Karpas-422 (cell line): ENCODE measurements at regions not wholly inside any gene's neighbourhood (a gene's known extent, or its start where the extent isn't known, plus 50 kb on each side); places are given as distances from the start of the nearest gene placed in this dataset.

Source experiments
- DNase-seq: peaks from one replicate; pipeline ENCODE4 v3.0.0-alpha.2; 2015
- H2AFZ ChIP-seq: fragments of 200-600 bp; sonication (generic); 2 replicates; pipeline ENCODE4 v1.6.1; 2014; ENCODE audit warnings: antibody characterized with exemption, low read length, mixed read lengths
- H3K27ac ChIP-seq: fragments of 200-600 bp; sonication (generic); 2 replicates; pipeline ENCODE4 v1.5.1; 2014; ENCODE audit warnings: mild to moderate bottlenecking, low read length, moderate library complexity
- H3K27me3 ChIP-seq: fragments of 200-600 bp; sonication (generic); 2 replicates; pipeline ENCODE4 v1.6.1; 2014; ENCODE audit warnings: low read length, mixed read lengths
- H3K36me3 ChIP-seq: fragments of 200-600 bp; sonication (generic); 2 replicates; pipeline ENCODE4 v1.6.1; 2014; ENCODE audit warnings: low read length, mixed read lengths; ENCODE audit not compliant: insufficient read depth
- H3K4me1 ChIP-seq: fragments of 200-600 bp; sonication (generic); 2 replicates; pipeline ENCODE4 v1.6.1; 2014; ENCODE audit warnings: mild to moderate bottlenecking, low read length, mixed read lengths
- H3K4me2 ChIP-seq: fragments of 200-600 bp; sonication (generic); 2 replicates; pipeline ENCODE4 v1.6.1; 2014; ENCODE audit warnings: low read length, low read depth, mild to moderate bottlenecking; ENCODE audit not compliant: poor library complexity, severe bottlenecking
- H3K4me3 ChIP-seq: fragments of 200-600 bp; sonication (generic); 2 replicates; pipeline ENCODE4 v1.5.1; 2014; ENCODE audit warnings: mild to moderate bottlenecking, antibody characterized with exemption, low read length, mixed read lengths
- H3K79me2 ChIP-seq: fragments of 200-600 bp; sonication (generic); 2 replicates; pipeline ENCODE4 v1.6.1; 2014; ENCODE audit warnings: mild to moderate bottlenecking, low read length, mixed read lengths
- H3K9ac ChIP-seq: fragments of 200-600 bp; sonication (generic); 2 replicates; pipeline ENCODE4 v1.6.0; 2014; ENCODE audit warnings: low read length
- H3K9me2 ChIP-seq: fragments of 200-600 bp; sonication (generic), shearing (Covaris generic); replicated peaks from 2 replicates; pipeline ENCODE4 v1.6.0; 2014; ENCODE audit warnings: mild to moderate bottlenecking, low read length, moderate library complexity; ENCODE audit not compliant: insufficient read depth
- H3K9me3 ChIP-seq: fragments of 300-700, 200-600 bp; sonication (generic); 2 replicates; pipeline ENCODE4 v1.6.1; 2014; ENCODE audit warnings: low read length, mixed read lengths
- H4K20me1 ChIP-seq: fragments of 200-600 bp; sonication (generic); 2 replicates; pipeline ENCODE4 v1.6.1; 2014; ENCODE audit warnings: mild to moderate bottlenecking, antibody characterized with exemption, low read length, low read depth; ENCODE audit not compliant: insufficient read depth

DNA sequence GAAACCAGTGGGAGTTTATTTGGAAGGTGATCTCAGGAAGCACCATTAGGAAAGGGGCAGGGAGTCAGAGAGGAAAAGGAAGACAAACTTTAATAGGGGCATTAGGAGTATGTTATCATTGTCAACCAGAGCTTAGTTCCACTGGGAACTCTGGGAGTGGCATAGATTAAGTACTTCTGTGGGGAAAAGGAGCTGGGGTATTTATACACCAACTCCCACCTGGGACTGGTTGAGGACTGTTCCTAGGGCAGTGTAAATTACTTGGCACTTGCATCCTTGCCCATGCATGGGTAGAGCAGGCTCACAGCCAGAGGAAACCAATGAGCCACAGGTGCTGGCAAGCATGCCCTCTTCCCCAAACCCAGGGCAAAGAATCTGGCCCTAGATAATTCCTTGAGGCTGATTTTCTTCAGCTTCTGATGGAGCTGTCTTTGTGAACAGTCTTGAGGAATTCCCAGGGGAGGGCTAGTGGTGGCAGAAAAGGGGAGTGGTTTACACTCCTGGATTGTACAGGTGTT lies 541.2 kb downstream of the MIAT start:
- Histone ChIP-seq H3K9ac (no peak overlapping the region), H3K79me2 (no peaks in the 10 kb centered on the region), H3K27ac (no peak overlapping the region), H3K36me3 (no peaks in the 10 kb centered on the region), H3K4me1 (no peaks in the 10 kb centered on the region), H3K9me2 (no peaks in the 10 kb centered on the region), H3K9me3 (peaks cover 3% of the 10 kb centered on the region; the same call in 1 of the 2 replicates), H3K4me3 (no peak overlapping the region), H3K4me2 (no peak overlapping the region), H2AFZ (no peak overlapping the region), H3K27me3 (no peaks in the 10 kb centered on the region), H4K20me1 (no peaks in the 10 kb centered on the region)
- DNase-seq: no peak

DNA sequence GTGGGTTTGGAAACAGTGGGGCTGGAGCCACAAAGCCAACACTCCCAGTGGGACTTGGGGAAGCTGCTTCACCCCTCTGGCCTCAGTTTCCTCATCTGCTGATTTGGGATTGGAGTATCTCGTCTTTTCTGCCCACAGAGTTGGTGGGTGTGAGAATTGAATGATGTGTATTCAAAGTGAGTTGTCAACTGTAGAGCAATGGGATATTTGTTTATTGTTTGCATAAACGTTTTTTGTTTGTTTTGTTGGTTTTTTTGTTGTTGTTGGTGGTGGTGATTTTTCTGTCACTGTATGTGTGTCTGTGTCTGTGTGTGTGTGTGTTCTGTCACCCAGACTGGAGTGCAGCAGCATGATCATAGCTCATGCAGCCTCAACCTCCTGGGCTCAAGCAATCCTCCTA lies 542.0 kb downstream of the MIAT start:
- Histone ChIP-seq H3K27ac (no peak overlapping the region), H3K4me2 (no peak overlapping the region), H3K9ac (no peak overlapping the region), H3K9me3 (peaks cover 3% of the 10 kb centered on the region; the same call in 1 of the 2 replicates), H3K9me2 (no peaks in the 10 kb centered on the region), H3K79me2 (no peaks in the 10 kb centered on the region), H3K27me3 (no peaks in the 10 kb centered on the region), H3K36me3 (no peaks in the 10 kb centered on the region), H3K4me3 (no peak overlapping the region), H4K20me1 (no peaks in the 10 kb centered on the region), H2AFZ (no peak overlapping the region), H3K4me1 (no peaks in the 10 kb centered on the region)
- no peak for DNase-seq

- no peak overlapping the region for H3K4me2 ChIP-seq
- H3K4me3 ChIP-seq: no peak overlapping the region
- H3K9ac ChIP-seq: no peak overlapping the region
- H3K36me3 ChIP-seq: no peaks in the 10 kb centered on the region
- H3K79me2 ChIP-seq: no peaks in the 10 kb centered on the region
- DNase-seq: no peak
- no peaks in the 10 kb centered on the region for H3K27me3 ChIP-seq
- no peak overlapping the region for H3K27ac ChIP-seq
- no peaks in the 10 kb centered on the region for H3K9me2 ChIP-seq
- no peak overlapping the region for H2AFZ ChIP-seq
- peaks cover 3% of the 10 kb centered on the region; the same call in 1 of the 2 replicates for H3K9me3 ChIP-seq
- no peaks in the 10 kb centered on the region for H3K4me1 ChIP-seq
- H4K20me1 ChIP-seq: no peaks in the 10 kb centered on the region
Measured at GRCh38 chr22:27201276-27201675, 543.9 kb downstream of the MIAT start.

DNA sequence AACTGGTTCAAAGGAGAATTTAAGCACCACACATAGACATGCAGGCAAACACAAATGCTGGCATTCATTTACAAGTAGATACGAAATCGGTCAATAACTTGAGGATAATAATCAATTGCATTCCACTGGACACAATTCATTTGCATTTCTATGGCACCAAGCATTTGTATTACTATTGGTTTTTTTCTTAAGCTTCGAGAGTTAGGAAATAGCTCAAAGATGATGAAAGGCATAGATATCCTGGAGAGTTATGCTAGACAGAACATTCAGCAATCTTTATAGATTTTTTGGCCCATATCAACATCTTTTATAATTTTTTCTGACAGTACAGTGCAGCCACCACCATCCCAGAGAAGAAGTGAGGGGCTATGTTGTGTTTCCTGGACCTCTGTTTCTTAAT lies 544.4 kb downstream of the MIAT start:
- DNase-seq: no peak
- Histone ChIP-seq H3K4me3 (no peak overlapping the region), H3K27ac (no peak overlapping the region), H3K9me2 (no peaks in the 10 kb centered on the region), H3K9ac (no peak overlapping the region), H2AFZ (no peak overlapping the region), H3K36me3 (no peaks in the 10 kb centered on the region), H3K79me2 (no peaks in the 10 kb centered on the region), H3K27me3 (no peaks in the 10 kb centered on the region), H3K4me1 (no peaks in the 10 kb centered on the region), H3K9me3 (peaks cover 3% of the 10 kb centered on the region; the same call in 1 of the 2 replicates), H4K20me1 (no peaks in the 10 kb centered on the region), H3K4me2 (no peak overlapping the region)

GRCh38 chr22:27203276-27203660 lies 545.9 kb downstream of the MIAT start:
- H3K36me3 ChIP-seq: no peaks in the 10 kb centered on the region
- H3K4me3 ChIP-seq: no peak overlapping the region
- no peak overlapping the region for H3K27ac ChIP-seq
- H3K27me3 ChIP-seq: no peaks in the 10 kb centered on the region
- H3K79me2 ChIP-seq: no peaks in the 10 kb centered on the region
- no peaks in the 10 kb centered on the region for H4K20me1 ChIP-seq
- no peak for DNase-seq
- no peaks in the 10 kb centered on the region for H3K9me3 ChIP-seq
- no peak overlapping the region for H3K4me2 ChIP-seq
- H3K9ac ChIP-seq: no peak overlapping the region
- H3K4me1 ChIP-seq: no peaks in the 10 kb centered on the region
- no peak overlapping the region for H2AFZ ChIP-seq
- H3K9me2 ChIP-seq: no peaks in the 10 kb centered on the region

- Histone ChIP-seq H3K4me2 (no peak overlapping the region), H3K4me1 (no peaks in the 10 kb centered on the region), H3K4me3 (no peak overlapping the region), H2AFZ (no peak overlapping the region), H3K36me3 (no peaks in the 10 kb centered on the region), H3K9ac (no peak overlapping the region), H4K20me1 (no peaks in the 10 kb centered on the region), H3K27me3 (no peaks in the 10 kb centered on the region), H3K79me2 (no peaks in the 10 kb centered on the region), H3K9me2 (no peaks in the 10 kb centered on the region), H3K27ac (no peak overlapping the region), H3K9me3 (no peaks in the 10 kb centered on the region)
- no peak for DNase-seq
Measured at GRCh38 chr22:27204280-27204679, 546.9 kb downstream of the MIAT start.

DNA sequence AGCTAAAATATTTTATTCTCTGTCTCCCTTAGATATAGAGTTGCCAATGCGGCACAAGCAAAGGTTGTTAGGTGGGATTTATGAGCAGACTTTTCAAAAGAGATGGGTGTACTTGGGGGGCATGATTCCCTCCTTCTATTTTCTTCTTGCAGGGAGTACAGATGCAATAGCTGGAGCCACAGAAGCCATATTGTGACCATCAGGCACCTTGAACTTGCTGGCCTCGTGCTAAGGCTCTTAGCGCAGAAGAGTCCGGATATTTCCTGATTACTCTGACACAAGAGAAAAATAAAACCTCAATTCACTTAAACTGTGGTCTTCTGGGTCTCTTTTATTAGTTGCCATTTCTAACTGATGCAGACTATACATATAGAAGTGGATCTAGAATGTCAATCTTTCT lies 547.4 kb downstream of the MIAT start:
- H3K4me1 ChIP-seq: no peaks in the 10 kb centered on the region
- no peak overlapping the region for H2AFZ ChIP-seq
- no peak for DNase-seq
- no peak overlapping the region for H3K27ac ChIP-seq
- no peaks in the 10 kb centered on the region for H3K27me3 ChIP-seq
- no peaks in the 10 kb centered on the region for H3K9me2 ChIP-seq
- H3K4me3 ChIP-seq: no peak overlapping the region
- H3K9me3 ChIP-seq: no peaks in the 10 kb centered on the region
- H3K9ac ChIP-seq: no peak overlapping the region
- H3K79me2 ChIP-seq: no peaks in the 10 kb centered on the region
- H4K20me1 ChIP-seq: no peaks in the 10 kb centered on the region
- H3K36me3 ChIP-seq: no peaks in the 10 kb centered on the region
- H3K4me2 ChIP-seq: no peak overlapping the region

GRCh38 chr22:27205492-27206373 lies 548.3 kb downstream of the MIAT start:
- Histone ChIP-seq H3K9me3 (no peaks in the 10 kb centered on the region), H3K4me1 (no peaks in the 10 kb centered on the region), H3K4me2 (no peak overlapping the region), H3K27me3 (no peaks in the 10 kb centered on the region), H3K9ac (no peak overlapping the region), H3K36me3 (no peaks in the 10 kb centered on the region), H3K27ac (no peak overlapping the region), H3K4me3 (no peak overlapping the region), H3K79me2 (no peaks in the 10 kb centered on the region), H3K9me2 (no peaks in the 10 kb centered on the region), H2AFZ (no peak overlapping the region), H4K20me1 (no peaks in the 10 kb centered on the region)
- no peak for DNase-seq
